ENCODE measurements at regions not wholly inside any gene's neighbourhood (a gene's known extent, or its start where the extent isn't known, plus 50 kb on each side); places are given as distances from the start of the nearest gene placed in this dataset.
A peak's percentile ranks its signal among the peaks of the same experiment; 100 is the strongest.

DNA sequence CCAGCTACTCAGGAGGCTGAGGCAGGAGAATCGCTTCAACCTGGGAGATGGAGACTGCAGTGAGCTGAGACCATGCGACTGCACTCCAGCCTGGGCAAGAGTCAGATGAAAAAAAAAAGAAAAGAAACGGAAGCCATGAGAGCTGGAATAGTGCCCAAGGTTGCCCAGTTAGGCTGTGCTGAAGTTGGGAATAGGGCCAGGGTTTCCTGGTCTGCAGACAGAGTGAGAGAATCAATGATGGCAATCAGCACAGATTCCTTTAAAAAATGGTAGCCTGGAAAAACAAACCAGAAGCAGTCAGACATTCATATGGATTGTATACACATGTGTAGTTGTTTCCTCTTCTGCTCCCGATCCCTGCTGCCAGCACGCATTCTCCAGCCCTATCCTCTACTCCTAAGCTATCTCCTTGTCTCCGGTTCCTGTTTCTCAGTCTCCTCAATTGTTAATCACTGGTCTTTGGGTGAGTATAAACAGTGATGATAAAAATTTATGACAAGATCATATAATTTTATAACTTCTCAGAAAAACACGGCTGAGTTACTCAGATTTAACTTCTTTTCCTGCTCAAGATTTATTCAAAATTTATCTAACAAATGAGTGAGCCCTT is 316.2 kb upstream of the UMPS start:
- DNase-seq = no peak

DNA sequence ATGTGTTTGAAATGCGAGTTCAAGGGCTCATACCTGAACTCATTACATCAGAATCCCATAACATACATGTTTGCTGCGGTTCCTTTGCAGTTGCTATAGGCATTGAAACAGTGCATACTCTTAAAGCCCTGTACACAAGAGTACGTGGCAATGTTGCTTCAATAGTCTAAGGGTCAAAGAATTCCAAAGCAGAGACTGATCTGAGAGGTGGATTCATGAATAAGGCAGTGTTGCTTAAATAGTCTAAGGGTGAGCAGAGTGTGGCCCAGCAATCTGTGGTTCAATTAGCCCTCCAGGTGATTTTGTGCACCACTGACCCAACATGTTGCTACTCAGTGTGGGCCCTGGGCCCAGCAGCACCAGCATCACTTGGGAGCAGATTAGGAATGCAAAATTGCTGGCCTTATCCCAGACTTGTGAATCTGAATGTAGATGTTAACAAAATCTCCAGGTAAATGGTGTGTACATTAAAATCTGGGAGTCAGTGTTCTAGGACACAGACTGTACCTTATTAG is 314.7 kb upstream of the UMPS start:
- DNase-seq = no peak

DNA sequence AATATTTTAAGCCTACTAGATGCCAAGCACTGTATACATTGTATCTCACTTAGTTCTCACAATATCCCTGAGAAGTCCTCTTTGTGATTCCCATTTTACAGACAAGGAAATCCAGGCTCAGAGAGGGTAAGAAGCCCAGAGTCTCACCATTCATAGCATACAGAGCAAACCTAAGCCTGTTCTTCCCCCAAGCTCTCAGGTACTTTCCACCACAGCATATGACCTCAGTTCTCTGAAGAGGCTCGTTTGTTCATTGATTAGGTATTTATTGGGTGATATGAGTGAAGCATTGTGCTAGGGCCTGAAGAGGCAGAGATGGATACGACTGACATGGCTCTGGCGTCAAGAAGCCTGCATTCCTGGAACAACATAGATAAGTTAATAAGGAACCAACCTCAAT is 310.9 kb upstream of the UMPS start:
- DNase-seq = no peak

DNA sequence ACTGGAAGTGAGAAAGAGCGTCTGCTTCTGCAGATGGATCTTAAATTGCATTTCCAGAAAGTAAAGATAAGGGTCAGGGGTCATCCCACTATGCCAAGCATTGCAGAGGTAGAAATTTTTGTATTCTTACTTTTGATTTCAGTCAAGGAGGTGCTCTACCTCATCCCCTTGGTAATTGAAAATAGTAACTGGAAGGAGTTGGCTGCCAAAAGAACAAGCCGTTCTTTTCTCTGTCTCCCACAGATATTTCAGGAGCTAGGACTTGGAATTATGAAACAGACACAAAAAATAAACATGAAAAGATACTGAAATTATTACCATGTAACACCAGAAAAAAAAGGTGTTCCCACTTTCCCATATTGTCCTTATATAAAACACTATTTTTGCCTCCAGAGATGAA is 309.9 kb upstream of the UMPS start:
- DNase-seq = no peak

DNA sequence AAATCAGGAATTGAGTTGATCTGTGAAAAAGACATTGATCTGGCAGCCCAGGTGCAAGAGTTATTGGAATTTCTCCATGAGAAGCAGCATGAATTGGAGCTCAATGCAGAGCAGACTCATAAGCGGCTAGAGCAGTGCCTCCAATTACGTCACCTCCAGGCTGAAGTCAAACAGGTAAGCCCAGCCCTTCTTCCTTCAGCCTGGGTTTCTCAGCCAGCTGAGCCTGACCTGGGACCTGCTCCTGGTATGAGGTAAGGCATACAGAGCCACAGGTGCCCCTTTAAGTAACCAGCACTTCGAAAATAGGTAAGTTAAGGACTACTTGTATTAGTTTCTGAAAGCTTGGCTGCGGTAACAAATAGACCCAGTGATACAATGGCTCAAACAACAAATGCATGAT is 307.4 kb upstream of the UMPS start:
- no peak for DNase-seq

DNA sequence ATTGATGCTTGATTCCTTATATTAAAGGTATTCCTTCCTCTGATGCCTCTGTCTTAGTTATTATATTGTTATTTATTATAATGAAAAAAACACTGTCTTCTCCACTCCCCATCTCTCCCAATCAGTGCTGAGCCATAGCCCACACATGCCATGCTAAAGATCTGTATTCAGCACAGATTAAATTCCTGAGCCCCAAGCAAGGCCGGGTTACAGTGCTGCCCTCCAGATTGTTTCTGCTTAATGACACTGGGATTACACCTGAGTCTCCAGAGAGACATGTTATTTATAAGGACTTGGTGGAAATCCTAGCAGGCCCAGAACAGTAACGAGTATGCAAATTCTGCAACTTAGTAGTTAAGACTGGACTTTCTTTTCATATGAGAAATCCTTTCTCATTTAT is 305.9 kb upstream of the UMPS start:
- DNase-seq = no peak

DNA sequence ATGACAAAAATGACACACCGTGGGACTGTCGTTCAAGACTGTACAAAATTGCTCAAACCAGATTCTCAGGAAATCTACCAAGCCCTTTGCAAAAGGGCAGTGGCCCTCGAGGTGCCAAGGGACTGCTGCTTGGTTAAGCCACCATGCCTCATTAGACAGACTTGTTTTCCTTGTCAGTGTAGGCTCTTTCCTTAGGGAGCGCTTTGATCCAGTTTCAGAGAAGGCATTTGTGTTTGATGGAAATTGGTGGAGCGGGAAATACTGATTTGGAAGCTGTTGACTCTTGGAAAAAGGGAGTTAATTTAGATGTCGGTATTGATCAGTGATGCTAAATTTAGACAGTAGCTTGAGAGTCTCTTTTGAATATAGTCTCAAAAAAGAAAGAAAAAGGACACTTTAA is 304.3 kb upstream of the UMPS start:
- DNase-seq = no peak

DNA sequence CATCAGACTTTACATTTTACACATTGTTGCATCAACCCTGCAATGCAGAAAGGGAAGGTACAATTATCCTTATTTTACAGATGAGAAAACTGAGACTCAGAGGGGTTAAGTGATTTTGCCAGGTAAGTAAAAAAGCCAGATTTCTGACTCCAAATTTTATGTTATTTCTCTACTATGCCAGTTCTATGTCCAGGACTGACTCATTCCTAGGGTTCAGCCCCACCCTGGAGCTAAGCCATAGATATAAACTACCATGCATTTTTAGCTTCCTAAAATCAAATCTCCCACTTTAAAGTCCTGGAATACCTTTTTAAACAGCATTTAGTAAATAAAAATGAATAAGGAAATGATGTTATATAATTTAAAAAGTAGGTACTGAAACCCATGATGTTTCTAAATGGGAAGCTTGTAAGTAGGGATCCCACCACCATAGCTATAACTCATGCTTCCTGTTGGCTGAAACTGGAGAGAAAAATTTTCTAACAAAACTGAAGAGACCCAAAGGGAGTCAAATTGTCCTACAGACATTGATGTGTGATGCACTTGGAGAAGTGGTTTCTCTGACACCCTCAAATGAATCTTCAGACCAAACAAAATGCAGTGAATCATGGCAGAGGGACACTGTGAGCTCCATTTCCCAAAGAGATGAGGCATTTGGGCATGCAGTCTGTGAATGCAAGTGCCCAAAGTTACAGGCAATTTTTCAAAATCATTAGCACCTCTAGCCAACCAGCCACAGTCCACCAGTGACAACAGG is 301.7 kb upstream of the UMPS start:
- no peak for DNase-seq

DNA sequence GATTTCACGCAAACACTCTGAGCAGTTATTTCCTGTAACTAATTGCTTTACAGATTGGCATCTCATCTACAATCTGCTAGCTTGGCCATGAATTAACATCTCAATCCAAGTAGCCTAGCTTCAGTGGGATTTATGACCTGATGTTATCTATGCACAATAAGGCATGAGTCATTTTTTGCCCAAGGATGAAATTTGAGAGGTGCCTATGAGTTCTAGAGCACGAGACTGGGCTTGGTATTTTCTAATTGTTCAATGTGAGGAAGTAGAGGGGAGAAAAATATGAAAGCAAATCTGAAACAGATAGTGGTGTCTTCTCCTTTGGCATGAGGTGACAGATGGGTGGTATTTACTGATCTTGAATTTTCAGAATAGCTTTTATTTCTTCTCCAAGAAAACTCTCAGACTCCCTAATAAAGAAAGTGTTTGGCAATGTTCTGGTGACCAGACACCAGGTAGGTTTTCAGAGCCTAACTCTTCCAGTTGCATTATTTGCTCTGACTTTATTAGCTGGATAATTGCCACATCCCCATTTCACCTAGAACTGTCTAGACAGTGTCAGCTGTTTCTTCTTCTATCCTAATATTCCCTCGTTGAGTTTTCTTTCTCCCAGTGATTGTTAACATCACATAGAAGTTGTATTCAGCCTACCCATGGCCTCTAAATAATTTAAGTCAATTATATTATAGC is 301.0 kb upstream of the UMPS start:
- peak; percentile 88 for DNase-seq

DNA sequence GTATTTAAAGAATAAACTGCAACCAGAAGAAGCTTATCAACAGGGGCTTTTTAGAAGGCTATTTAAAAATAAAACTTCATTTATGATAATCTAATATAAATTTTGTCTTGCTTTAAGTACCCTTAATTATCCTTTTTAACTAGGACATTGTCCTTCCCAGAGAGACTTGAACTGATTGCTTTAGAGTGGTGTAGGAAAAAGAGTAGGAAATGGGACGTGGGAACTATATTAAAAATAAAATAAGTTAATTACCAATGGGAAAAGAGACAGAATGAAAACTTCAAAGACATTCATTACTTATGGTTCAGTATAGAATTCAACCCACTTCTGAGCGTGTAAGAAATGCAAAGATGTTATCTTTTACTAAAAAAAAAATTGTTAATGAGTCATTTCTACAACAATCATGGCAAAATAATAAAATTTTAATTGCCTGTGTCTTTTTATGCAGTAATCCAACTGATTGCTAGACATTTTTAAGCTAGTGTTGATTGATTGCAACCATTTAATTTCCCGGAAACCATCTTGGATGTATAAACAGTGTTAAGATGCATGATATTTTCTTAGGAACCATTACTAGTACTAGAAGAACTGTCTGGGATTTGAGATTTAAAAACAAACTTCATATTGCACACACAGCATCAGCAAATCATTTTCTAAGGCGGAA is 298.8 kb upstream of the UMPS start:
- DNase-seq = no peak

DNA sequence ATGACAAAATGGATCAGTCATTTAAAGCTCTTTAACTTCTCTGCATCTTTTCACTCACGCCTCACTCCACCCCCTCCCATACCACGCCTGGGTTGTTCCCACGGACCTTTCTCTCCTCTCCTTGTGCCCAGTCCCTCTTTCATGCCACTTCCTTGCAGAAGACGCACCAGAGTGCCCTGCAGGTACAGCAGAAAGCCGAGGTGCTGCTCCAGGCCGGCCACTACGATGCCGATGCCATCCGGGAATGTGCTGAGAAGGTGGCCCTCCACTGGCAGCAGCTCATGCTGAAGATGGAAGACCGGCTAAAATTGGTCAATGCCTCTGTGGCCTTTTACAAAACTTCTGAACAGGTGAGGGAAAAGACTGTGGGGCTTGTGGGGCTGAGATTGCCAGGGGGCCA is 296.1 kb upstream of the UMPS start:
- no peak for DNase-seq

DNA sequence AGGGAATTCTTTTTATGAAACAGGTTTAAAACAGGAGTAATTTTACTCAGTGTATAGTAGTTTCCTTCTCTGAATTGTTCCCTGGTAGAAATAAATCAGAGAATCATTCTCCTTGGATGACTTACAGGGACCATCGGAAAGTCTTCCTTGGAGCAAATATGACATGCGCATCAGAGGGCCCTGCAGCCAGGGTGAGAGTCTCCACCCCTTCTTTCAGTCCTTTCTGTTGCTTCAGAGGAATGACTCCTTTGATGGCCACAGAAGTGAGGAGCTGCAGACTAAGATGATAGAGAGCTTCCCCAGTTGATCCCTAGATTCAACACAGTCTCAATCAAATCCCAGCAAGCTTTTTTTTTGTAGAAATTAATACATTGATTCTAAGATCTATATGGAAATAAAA is 294.8 kb upstream of the UMPS start:
- no peak for DNase-seq

DNA sequence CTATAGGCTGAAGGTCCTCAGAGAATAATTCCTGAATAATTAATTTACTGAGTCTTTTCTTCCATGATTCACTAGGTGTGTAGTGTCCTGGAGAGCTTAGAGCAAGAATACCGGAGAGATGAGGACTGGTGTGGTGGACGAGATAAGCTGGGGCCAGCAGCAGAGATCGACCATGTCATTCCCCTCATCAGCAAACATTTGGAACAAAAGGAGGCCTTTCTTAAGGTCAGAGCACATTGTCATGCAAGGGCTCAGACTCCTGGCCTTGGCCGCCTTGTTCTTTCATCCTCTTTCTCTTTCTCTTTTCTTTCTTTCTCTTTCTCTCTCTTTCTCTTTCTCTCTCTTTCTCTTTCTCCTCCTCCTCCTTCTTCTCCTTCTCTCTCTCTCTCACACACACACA is 291.4 kb upstream of the UMPS start:
- no peak for DNase-seq

DNA sequence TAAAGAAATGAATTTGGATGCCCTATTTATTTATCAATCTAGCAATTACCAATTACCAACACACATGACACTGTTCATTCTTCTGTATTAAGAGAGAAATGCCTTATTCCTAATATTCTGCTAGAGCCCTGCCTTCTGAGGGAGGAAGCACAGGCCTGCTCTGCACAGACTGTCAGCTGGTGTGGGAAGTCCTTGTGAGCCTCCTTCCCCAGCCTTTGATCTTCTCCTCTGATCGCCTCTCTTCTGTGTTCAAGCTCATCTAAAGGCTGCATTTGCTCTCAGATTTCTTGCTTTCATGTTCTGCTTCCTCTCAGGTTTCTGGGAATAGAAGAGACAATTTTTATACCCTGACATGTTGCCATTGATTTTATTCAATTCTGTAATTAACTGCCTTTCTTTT is 290.6 kb upstream of the UMPS start:
- DNase-seq = no peak

DNA sequence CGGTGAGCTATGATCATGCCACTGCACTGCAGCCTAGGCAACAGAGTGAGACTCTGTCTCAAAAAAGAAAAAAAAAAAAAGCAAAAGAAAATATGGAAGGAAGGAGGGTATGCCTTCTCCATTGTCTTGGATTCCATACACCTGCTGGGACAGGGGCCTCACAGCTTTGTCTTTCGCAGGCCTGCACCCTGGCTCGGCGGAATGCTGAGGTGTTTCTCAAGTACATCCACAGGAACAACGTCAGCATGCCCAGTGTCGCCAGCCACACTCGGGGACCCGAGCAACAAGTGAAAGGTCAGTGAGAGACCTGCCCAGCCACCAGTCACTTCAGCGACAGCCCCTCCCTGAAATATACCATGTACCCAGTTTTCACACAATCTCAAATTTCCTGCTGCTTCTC is 288.5 kb upstream of the UMPS start:
- no peak for DNase-seq

DNA sequence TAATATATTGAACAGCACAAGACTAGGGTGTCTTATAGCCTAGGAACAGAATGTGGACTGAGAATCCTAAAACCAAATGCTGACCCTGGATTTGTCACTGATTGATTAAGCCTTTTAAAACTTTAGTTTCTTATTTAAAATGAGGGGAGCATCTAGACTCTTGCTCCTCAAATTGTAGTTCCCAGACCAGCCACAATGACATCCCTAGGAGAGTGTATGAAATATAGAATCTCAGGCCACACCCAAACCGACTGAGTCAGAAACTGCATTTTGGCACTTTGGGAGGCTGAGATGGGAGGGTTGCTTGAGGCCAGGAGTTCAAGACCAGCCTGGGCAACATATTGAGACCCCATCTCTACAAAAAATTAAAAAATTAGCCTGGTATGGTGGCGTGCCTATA is 287.8 kb upstream of the UMPS start:
- no peak for DNase-seq

DNA sequence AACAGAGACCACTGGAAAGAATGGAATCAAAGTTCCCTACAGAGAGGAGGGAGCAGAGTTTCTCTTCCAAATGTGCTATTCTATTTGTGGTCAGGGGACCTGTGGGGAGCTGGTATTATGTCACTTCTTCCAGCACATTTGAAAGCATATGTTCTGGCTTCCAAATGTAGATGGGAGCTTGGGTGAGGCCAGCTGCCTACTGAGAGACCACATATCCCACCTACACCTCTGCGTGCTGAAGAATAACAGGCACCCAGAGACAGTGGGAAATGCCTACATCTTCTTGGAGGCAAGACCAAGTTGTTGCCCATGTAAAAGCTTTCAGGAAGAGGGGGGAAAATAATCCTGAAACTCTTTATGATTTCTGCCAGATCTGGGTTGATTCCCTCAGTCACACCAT is 286.8 kb upstream of the UMPS start:
- no peak for DNase-seq

DNA sequence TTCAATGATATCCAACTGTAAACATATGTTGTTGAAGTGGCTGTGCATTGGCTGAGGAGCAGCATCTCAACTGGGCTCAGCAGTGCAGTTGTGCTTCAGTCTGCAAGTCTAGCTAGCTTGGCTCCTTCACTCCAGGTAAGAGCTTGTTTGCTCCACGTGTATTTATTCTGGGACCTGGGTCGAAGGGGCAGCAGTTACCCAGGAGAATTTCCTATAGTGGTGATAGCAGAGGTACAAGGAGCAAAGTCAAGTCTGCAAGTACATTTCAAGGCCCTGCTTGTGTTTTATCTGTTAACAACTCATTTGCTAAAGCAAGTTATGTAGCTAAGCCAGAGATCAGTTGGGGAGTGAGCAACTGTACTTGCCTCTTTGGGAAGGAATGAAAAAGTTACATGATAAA is 286.2 kb upstream of the UMPS start:
- DNase-seq = no peak

DNA sequence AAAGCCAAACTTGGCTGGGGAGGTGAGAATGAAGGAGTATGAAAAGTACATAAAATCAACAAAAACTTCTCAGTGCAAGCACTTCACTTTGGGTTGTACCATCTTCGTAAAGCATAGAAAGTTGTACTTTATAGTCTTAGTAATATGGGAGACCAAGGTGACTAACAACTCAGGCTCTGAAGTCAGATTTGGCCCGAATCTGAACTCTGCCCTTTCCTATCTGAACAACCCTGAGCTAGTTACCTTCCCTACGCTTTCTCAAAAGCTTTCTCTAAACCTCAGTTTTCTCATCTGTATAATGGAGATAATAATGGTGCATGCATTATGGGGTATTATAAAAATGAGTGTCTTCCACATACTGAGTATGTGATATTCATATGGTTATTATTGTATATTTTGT is 285.4 kb upstream of the UMPS start:
- no peak for DNase-seq

DNA sequence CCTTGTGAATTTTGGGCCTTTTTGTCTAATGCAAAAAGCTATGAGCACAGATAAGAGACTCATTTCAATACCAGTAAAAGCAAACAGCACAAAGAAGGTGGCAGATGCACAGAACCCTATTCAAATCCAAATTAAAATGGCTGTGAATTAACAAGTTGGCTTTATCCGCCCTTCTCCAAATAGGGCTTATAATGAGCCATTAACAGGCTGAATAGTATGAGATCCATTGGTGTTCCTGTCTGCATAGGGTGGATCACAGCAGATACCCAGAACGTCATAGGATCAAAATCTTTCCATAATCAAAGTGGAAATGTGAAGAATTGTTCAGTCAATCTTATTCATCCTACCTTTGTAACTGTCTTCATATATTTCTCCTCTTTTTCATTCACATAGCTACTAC is 282.4 kb upstream of the UMPS start:
- no peak for DNase-seq

DNA sequence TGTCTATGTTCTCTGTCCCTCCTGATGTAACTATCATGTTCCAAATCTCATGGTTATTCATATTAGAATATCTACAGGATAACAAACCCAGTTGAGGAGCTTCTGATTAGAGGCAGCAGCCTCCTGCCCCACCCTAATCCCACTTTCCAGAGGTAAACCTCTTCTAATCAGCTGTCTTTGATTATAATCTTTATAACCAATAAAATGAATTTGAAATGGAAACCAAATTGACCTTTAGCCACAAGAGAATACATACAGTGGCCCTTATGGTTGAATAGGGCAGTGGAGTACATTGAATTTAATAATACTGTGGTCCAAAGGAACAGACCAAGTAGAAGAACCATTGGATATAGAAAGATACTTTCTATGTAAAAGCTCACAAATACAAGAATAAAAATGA is 281.3 kb upstream of the UMPS start:
- DNase-seq = no peak

DNA sequence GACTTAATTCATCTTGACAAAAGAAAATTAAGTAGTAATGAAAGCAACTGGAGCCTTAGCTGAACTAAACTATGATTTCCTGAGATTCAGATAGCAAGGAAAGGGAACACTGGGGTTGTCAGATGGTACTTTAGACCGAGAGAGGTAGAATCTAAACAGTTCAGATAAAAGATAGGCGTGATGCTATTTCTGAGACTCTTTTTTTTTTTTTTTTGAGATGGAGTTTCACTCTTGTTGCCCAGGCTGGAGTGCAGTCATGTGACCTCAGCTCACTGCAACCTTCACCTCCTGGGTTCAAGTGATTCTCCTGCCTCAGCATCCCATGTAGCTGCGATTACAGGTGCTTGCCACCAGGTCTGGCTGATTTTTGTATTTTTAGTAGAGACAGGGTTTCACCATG is 279.9 kb upstream of the UMPS start:
- DNase-seq = no peak

DNA sequence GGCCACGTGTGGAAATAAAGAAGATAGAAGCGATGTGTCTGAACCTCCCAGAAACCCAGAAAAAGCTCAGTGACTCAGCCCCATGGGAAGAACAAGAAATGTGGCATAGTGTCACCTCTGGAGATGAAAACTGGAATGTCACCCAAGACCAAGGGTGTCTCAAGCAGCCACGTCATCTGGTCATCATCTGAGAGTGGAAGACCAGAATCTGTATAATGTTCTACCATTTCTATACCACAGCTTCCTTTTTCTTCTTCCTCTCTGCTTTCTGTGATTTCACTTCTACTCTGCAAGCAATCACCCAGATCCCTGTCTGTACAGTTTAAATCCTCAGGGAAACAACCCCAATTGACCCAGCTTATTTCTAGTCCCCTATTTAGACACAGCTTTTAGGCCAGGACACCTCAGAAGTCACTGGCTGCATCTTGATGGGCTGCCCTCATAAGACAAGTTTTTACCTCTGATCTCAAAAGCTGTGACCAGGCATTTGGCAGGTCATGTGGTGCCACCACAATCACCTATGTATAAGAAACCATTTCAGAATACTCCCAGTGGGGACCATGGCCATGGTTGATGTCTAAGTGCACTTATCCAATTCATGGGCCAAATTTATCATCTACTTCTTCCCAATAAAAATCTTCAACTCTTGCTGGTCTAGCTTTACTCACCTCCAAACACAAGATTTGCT is 278.5 kb upstream of the UMPS start:
- no peak for DNase-seq

All from NCI-H1694 (cell line).